HG02973 (cell line): ENCODE measurements at regions not wholly inside any gene's neighbourhood (a gene's known extent, or its start where the extent isn't known, plus 50 kb on each side); places are given as distances from the start of the nearest gene placed in this dataset.

ENCODE experiments used
- ATAC-seq: cut with Tn5 transposase; IDR thresholded peaks from one replicate; pipeline ENCODE4 v1.9.1; 2021; ENCODE audit warnings: moderate library complexity; ENCODE audit not compliant: unreplicated experiment

DNA sequence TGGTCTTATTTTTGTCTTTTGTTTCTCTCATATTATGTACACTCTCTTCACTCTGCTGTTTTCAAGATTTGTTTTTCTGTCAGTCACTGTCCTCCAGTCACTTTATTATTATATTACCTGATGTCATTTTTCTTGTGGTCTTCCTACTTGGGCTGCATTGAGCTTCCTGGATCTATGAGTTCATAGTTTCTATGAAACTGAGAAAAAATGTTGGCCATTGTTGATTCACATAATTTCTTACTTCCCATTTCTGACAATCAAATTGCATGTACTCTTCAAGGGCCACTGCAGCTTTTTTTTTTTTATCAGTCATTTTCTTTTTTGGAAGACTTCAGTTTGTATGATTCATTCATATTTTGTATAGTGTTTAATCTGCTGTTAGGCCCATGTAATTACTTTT lies 1180.6 kb upstream of the GBE1 start:
- no peak for ATAC-seq

DNA sequence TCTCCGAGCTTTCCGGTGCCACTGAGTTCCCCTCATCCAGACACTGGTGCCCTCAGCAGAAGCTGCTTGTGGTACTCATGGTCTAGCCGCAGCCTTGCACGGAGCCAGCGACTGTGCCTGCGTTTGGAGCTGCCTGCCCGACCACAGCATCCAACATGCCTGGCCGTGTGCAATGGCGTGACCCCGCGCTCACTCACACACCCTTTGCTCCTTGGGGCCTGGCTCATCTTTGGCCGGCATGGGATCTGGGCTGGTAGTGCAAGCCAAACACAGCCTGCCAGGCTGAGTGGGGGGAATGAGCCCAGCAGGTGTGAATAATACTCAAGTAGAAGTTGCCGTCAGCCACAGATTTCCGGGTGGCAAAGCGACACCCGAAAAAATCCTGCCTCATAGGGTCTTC lies 1178.7 kb upstream of the GBE1 start:
- ATAC-seq = no peak

DNA sequence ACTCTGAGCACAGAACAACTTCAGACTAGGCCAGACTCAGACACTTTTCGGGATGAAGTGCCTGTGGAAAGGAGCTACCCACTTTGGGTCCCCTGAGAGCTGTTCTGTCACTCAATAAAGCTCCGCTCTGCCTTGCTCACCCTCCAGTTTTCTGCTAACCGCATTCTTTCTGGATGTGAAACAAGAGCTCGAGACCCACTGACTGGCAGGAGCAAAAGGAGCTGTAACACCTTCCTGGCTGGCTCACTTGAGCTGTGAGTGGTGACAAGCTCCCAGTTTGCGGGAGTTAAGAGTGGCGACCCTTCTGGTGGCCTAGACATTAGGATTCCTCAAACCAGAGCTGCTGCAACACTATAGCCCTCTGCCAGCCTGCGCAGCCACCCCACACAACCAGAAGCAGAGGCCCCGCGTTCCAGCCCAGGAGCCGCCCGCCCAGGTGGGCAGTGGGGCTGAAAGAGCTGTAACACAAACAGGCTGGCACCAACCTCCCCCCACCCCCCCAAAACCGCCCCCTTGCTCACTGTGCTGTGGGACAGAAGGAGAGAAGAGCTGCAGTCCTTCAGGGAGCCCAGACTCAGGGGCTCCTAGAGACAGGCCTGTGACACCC lies 1178.1 kb upstream of the GBE1 start:
- no peak for ATAC-seq

DNA sequence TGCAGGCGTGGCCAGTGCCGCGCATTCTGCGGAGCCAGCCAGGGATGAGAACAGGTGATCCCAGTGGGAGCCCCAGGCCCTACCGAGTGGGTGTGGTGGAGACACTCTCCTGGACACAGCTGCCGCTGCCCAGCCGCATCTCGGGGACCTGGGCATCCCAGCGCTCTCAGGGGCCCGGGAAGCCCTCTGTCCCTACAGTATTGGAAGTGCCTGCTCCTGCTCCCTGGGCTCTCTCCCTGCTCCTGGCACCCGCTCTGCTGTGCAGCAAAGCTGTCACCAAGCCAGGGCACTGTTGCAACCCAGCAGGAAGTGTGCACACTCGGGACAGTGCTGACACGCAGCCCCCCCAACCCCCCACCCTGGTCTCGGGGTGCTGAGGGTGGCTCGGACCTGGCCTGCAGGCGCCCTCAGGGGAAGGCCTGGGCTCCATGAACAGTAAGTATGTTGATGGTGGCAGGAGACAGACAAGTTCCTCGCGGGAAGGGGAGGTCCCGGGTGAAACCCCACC lies 1177.4 kb upstream of the GBE1 start:
- no peak for ATAC-seq

DNA sequence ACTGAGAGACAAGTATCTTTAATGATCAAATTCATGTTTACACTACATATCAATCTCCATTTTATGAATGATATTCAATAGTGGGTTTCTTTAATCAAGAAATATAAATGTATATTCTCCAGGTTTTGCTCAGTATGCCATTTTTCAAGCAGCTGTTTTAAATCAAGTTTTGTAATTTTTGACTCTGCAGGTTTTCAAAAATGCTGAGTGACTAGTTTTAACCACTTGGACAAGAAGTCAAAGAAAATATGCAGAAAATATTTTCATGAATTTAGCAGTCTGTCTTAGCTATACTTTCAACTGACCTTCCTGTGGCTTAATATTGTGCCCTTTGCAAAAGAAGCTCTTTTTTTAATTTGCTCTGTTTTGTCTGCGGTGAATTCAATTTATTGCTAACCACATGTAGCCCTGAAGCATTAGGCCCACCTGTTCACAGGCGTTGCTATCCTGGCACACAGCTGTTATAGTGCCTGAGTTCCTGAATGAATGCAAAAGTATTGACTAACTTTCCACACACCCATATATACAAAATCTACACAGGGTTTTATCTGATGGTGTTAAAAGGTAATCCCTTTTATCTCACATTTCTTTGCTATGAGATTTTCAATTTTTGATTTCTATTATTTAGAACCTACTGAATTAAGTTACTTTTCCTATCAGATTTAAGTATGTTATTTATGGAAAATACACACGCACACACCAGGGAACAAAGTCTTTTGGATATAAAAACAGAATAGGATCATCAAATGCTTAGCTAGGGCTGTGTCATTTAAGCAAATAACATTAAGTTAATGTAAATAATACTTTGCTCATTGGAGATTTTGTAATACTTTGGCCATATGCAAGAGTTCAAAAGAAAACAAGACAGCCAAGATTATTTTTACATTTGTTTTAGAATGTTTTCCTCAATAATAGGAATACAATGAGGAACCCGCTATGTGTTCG lies 1166.1 kb upstream of the GBE1 start:
- ATAC-seq = no peak

DNA sequence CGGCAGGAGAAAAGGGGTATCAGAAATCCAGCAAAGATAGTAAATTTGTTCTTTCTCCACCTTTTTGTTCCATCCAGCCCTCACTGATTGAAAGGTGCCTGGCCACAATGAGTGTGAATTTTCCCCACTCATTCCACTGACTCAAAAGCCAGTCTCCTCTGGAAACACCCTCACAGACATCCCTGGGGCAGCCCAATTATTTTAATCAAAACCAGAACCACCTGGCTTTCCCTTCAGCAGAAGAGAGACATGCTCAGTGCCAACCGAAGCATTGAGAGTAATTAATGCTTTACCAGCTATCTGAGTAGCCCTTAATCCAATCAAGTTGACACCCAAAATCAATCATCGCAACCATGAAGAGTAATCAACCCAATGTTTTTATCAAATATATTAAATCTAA lies 1129.6 kb upstream of the GBE1 start:
- ATAC-seq = no peak

DNA sequence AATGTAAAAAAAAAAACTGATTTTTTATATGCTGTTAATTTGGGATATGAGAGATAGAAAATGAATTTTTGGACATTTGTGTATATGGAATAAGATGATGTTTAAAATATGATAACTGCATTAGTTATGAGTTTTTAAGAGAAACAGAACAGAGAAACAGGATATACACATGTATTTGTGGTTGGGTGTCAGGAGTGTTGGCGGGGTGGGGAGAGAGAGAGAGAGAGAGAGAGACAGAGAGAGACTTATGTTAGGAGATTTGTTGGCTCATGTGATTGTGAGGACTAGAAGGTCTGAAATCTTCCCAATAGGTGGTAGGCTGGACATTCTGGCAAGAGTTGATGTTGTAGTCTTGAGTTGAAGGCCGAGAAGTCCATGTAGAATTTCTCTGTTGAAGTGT lies 1121.6 kb upstream of the GBE1 start:
- ATAC-seq = no peak

DNA sequence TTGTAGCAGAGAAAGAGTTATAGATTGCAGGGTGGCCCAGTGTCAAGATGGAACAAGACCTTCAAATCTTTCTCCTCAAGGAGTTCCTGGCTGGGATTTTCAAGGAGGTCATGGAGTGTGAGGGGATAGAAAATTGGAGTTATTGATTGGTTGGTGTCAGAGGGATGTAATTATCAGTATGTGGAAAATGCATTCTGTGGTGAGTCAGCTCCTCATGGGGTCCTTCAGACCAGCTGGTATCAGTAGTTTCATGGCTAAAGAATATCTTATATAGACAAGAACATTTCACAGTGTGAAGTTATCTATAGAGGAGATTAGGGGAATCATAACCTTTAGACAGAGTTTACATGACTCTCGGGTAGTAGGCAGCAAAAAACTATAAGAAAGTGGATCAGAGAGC lies 1114.0 kb upstream of the GBE1 start:
- ATAC-seq = no peak

DNA sequence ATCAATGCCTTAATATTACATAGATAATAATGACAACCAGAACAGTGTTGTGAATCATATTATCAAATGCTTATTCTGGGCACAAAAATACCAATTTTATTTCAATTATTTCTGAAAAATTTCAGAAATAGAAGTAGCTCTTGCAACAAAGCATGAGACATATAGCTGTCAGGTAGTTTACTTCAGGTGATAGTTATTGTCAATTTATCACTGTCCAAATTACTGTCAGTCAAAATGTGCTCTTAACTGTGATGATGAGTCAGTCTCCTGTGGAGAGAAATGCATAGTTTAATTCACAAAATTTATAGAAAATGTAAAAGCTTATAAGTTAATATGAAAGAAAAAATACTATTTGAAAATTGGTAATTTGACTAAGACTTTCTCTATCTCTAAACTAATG lies 1078.4 kb upstream of the GBE1 start:
- no peak for ATAC-seq

DNA sequence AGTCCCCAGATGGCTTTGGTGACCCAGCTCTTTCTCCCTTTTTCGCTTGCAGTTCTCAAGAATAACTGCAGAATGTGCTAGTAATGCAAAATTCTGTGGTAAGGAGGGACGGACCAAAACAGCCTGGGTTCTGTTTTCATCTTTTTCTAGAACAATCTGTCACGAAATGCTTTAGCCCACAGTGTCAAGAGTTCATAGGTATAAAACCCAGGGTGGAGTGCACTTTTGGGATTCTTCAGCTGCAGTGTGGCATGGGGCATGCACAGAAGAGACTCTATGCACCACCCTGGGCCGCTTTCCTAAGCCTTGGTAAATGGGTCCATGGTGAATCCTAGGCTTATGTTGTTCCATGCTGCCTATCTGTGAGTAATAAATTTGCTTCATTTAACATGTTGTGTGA lies 1072.7 kb upstream of the GBE1 start:
- no peak for ATAC-seq

DNA sequence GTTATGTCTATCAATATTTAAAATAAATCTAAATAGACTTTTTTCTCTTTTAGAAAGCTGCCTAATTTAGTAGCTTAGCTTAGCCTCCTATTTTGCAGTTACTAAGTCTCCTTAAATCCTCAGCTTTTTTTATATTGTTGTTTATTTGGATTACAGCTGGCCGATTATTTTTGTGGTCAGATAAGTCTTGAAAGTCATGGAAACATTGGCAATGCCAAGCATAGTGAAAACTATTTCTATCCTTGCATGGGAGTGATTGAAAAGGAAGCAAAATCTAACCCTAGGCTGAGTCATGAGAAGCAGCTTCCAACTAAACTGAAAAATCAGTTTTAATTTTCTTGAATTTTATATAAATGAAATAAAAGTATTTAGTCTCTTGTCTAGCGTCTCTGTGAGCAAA lies 1063.0 kb upstream of the GBE1 start:
- no peak for ATAC-seq

DNA sequence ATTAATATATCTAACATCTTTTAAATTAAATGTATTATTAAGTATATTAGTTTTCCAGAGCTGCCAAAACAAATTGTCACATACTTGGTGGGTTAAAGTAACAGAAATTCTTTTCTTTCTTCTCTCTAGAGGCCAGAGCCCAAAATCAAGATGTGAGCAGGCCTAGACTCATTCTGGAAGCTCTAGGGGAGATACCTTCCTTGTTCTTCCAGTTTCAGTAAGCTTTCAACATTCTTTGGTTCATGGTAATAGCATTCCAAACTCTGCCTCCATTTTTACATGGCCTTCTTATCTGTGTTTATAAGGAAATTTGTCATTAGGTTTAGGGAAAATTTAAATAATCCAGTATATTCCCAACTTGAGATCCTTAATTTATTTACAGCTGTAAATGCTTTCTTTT lies 1054.6 kb upstream of the GBE1 start:
- no peak for ATAC-seq

DNA sequence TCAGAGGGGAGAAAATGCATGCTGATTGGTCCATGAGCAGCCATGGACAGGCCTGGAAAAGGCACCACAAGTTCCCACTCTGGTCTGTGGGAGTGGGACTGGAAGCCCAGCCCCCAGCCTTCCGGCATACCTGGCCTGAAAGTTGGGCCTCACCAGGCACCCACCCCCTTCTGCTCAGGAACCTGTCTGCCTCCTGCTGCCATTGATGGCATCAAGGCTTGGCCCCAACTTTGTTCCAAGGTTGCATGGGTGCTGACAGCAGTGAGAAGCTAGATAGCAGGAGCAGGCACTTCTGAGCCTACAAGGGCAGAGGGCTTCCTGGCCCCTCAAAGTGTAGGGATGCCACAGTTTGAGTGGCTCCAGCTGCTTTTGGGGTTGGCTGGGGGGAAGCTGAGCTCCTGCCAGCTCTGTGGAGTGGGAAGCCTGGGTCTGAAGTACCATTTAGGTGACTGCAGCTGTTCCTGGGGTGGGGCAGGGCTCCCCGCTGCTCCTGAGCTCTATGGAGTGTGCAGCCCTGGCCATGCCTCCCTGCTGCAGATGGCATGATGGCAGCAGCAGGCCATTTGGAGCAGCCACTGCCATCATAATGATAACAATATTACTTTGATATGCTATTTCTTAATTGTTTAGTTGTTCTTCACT lies 1054.1 kb upstream of the GBE1 start:
- no peak for ATAC-seq

DNA sequence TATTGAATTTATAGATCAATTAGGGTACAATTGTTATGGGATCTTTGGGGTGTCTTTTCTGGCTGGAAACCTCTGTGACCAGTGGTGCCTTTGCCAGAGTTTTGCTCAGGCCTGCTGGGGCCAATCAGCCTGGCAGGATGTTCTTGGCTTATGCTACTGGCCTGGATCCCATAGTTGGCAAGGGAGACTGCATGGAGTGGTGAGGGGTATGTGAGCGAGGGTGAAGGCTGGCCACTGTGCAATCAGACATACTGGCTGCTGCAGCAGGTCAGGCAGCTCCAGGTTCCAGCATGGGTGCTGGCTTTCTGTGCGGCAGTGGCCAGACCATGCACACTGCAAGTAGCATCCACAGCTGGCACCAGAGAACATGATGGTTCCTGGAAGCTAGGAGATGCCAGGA lies 1053.2 kb upstream of the GBE1 start:
- no peak for ATAC-seq

DNA sequence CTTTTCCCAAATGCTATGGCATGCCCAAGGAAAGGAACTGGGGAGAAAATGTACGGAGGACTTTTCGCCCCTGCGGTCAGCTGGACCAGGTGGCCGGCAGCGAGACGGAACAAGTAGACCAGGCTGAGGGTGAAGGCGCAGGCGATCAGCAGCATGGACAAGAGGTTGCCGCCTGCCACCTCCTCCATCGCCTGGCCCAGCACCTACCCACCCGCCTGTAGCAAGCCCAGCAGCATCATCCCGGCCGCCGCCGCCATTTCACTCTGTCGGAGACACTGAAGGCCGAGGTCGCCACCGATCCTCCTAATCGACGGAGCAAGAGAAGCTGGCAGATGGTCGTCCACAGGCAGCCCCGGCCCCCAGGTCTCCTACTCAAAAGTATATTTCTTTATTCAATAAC lies 1046.3 kb upstream of the GBE1 start:
- ATAC-seq = no peak

DNA sequence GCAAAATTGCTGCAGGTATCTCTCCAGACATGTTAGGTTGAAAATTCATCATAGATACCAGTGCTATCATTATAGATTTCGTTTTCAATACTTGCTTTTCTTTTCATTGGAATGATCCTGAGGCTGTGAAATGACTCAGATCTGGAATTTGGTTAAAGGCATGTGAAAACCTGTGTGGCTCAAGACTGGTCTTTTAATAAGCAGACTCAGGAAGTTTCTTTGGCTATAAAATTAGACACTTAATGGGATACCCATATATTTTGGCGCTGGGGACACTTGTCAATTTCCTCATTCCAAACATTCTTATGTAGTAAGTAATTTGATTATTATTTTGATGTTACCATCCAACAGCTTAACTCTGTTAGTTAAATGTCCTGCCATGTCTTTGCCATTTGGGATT lies 1041.1 kb upstream of the GBE1 start:
- no peak for ATAC-seq

DNA sequence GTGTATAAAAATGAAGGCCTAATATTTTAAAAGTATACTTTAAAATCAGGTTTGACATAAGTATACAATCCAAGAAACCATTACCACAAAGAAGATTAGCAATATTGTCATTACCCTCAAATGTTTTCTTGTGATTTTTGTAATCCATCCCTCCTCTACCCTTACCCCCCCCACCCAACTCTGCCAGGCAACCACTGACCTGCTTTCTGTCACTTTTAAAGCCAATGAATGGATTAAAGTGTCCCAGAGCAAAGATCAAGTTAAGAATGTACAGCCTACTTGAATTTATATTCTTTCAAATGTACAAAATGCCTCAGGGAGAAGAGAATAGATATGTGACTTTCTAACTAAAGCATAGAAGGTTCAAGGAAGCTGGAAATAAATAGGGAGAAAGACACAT lies 1038.8 kb upstream of the GBE1 start:
- ATAC-seq = no peak

DNA sequence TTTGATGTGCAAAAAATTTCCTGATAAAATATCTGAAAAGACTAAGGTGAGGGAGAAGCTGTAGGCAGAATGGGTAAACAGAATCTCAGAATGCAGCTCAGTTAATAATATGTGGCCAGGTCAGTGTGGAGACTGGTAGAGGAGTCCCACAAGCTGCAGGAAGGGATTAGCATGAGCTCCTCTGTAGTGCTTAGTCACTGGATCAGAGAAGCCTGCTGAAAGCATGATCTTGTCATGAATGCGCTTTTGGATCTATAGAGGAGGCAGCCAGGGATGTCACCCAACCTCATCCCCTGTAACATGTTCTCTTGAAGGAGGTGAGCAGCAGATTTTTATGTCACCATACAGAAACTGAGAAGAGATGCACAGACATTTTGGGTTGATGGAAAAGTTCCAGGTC lies 1035.3 kb upstream of the GBE1 start:
- ATAC-seq = no peak

DNA sequence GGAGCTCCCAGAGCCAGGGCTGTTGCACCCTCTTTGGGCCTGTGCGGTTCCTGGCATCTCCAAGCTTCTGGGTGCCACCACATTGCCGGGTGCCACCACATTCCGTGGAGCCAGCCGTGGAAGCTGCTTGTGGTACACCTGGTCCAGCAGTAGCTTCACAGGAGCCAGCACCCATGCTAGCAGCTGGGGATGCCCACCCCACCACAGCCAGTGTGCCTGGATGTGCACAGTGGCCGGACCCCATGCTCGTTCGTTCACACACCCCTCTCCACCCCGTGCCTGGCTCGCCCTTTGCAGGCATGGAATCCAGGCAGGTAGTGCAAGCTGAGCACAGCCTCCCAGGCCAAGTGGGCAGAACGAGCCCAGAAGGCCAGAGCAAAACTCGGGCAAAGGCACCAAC lies 1029.8 kb upstream of the GBE1 start:
- ATAC-seq = no peak

DNA sequence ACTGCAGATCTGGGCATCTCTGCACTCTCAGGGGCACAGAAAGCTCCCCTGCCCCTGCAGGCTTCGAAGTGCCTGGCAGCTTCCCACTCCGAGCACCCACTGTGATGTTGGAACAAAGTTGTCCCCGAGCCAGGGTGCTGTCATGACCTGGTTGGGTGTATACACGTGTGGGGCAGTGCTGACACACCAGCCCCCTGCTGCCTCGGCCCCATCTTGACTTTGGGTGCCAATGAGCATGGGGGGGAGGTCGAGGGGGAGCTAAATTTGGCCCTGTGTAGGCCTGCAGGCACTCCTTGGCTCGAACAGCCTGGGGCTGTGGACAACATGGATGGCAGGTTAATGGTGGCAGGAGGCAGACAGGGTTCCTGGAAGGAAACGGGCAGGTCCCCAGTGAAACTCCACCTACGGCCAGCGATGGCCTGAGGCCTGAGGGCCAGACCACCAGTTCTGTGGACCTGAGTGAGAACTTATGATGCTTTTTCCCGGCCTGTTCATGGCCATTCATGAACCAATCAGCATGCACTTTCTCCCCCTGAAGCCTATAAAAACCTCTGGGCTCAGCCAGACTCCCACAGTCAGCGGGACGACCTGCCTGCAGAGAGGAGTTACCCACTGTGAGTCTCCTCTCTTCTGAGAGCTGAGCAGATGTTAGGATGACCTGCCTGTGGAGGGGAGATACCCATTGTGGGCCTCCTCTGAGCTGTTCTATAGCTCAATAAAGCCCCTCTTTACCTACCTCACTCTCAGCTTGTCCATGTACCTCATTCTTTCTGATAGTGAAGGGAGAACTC lies 1029.1 kb upstream of the GBE1 start:
- no peak for ATAC-seq

DNA sequence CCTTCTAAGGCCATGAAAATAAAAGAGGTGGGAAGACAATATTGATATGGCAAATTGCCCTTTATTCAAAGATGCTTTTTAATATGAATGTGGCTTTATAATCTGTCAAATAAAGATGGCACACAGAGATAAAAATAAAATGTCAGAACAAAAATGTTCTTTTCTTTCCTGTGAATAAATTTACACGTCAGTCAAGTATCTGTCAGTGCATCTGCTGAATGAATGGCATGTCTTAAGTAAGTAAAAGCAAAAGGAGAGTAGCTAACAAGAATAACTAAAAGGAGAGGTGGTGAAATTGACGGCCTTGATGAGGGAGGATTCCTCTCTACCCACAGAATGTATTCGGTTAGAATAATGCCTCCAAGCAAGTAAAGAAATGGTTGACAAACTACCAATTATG lies 1021.7 kb upstream of the GBE1 start:
- ATAC-seq = no peak
